ENCODE measurements at regions not wholly inside any gene's neighbourhood (a gene's known extent, or its start where the extent isn't known, plus 50 kb on each side); places are given as distances from the start of the nearest gene placed in this dataset.

DNA sequence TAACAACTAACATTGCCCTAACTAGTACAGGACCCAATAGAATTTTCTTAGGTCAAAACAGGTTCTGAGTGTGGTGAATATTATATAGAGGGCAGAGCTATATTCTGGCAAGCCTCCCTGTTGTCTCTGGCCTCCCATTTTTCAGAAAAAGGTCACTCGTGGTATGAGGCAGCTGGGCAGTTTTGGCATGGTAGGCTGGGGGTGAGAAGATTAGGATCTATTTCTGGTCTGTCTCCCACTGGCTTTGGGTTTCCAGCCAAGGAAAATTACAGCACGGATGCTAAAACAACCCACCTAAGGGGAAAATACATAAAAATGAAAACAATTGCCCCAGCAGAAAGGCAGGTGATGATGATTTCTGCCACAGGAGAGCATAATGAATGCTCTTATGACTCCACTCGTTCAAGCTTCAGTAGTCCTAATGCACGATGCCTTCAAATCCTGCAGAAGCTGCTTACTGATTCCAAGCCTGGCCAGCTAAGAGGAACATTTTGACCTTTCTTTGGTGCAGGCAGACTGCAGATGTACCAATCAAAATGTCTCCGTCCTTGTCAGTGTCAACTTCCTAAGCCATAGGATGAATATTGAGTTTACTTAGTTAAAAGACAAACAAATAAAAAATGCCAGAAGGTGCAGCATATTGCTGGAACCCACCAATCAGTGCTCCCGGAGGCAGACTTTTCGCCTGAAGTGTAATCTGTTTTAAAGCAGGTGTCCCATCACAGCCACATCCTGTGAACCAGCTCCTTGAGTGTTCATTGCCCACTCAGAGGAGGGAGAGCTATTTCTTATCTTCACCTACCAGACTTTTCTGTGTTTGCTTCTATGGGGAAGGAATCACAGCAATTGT lies 435.4 kb downstream of the ZSWIM6 start:
- no peak for ATAC-seq
- 67% methylated on average over 7 of the region's 7 CpGs for WGBS

DNA sequence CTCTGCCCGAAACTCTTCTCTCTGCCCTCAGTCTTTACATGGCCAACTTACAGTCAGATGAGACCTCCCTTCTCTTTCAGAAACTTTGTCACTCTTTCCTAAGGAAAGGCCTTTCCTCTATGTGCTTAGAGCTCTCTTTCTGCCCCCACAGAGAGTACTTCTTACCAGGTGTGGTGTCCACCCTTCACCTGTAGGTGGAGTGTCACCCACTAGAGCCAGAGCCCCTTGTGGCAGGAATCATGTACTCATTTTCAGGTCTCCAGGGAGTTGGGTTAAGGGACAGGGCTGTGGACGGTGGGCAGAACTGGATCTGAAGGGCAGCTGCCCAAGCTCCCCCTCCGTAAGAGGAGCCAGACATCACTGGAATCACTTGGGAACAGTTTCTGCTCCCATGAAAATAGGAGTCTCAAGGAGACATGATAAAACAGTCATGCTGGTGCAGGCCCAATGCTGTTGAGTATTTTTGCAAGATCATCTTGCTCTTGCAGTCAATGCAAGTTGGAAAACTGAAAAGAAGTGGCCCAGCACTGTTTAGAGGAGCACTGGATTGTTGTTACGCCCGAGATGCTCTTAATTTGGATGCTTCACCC lies 436.7 kb downstream of the ZSWIM6 start:
- Histone ChIP-seq H3K4me3 (ENCODE audit: low read length) (no peak overlapping the region), H3K27me3 (ENCODE audit: control insufficient read depth, insufficient read depth) (no peaks in the 10 kb centered on the region), H3K9me3 (ENCODE audit: control insufficient read depth, low read length) (peaks cover 3% of the 10 kb centered on the region), H3K4me1 (ENCODE audit: control insufficient read depth, insufficient read depth, low read length) (no peaks in the 10 kb centered on the region), H3K27ac (ENCODE audit: low read length) (no peak overlapping the region)
- DNase-seq, result no peak
- intact Hi-C loops (cut with DNase I), result no loop called here
- WGBS, result 80% methylated on average over 5 of the region's 5 CpGs
- no peak for ATAC-seq

More for the DNA sequence above, 435.4 kb downstream of the ZSWIM6 start:
- no peak for DNase-seq
- H3K4me3 ChIP-seq (ENCODE audit: low read length), result no peak overlapping the region
- no peaks in the 10 kb centered on the region for H3K27me3 ChIP-seq (ENCODE audit: control insufficient read depth, insufficient read depth)
- peaks cover 3% of the 10 kb centered on the region for H3K9me3 ChIP-seq (ENCODE audit: control insufficient read depth, low read length)
- H3K4me1 ChIP-seq (ENCODE audit: control insufficient read depth, insufficient read depth, low read length), result no peaks in the 10 kb centered on the region
- H3K27ac ChIP-seq (ENCODE audit: low read length), result no peak overlapping the region
- intact Hi-C loops (cut with DNase I), result no loop called here

DNA sequence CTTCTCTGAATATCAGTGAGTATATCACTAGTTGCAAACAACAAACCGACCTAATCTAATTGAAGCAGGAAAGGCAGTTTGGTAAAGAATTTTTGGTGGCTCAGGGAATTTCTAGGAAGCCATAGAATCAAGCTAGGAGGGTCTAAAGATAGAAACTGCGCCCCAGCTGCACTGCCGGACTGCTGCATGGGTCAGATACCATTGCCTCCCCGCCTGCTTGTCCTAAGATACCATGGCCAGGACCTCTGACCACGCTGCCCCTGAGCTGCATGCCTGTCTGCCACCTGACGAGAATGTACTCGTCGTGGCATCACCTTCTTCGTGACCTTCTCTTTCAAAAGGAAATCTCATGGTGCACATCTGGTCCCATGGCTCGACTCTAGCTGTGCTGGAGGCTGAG lies 439.0 kb downstream of the ZSWIM6 start:
- Histone ChIP-seq H3K27me3 (ENCODE audit: control insufficient read depth, insufficient read depth) (peaks cover 1% of the 10 kb centered on the region), H3K4me3 (ENCODE audit: low read length) (no peak overlapping the region), H3K9me3 (ENCODE audit: control insufficient read depth, low read length) (no peaks in the 10 kb centered on the region), H3K27ac (ENCODE audit: low read length) (no peak overlapping the region), H3K4me1 (ENCODE audit: control insufficient read depth, insufficient read depth, low read length) (no peaks in the 10 kb centered on the region)
- WGBS, result 49% methylated on average over 10 of the region's 10 CpGs
- ATAC-seq (no peak), DNase-seq (no peak)
- intact Hi-C loops (cut with DNase I), result no loop called here

DNA sequence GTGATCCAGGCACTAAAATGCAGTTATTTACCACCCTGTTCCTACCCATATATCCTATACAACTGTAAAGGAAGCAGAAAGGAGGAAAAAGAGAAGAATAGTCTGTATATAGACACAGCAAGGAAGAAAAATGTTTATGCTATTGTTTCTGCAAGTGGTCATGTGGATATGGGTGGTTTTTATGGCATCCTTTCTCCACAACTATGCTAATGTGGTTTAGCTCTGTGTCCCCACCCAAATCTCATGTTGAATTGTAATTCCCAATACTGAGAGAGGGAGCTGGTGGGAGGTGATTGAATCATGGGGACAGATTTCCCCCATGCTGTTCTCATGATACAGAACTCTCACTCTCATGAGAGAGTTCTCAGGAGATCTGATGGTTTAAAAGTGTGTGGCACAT lies 439.8 kb downstream of the ZSWIM6 start:
- H3K27me3 ChIP-seq (ENCODE audit: control insufficient read depth, insufficient read depth), result peaks cover 2% of the 10 kb centered on the region
- intact Hi-C loops (cut with DNase I), result no loop called here
- no peak for ATAC-seq

DNA sequence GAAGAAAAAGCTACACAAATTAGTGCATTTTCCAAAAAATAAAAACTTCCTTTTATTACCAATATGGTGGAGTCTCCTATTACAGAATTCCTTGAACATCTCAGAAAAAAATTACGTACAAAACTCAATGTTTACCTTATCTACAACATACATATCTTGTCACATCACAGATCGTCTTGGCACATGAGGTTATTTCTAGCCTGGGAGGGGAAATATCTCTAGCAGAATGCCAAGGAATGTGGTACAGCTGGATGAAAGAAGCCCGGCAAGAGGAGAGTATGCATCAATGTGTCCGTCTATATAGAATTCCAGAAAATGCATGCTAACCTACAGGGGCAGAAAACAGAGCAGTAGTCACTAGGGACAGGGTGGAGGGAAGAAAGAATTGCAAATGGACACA lies 443.8 kb downstream of the ZSWIM6 start:
- 33% methylated on average over 4 of the region's 4 CpGs for WGBS
- DNase-seq, result no peak
- ATAC-seq, result no peak
- intact Hi-C loops (cut with DNase I), result no loop called here
- no peaks in the 10 kb centered on the region for H3K4me1 ChIP-seq (ENCODE audit: control insufficient read depth, insufficient read depth, low read length)
- peaks cover 2% of the 10 kb centered on the region for H3K27me3 ChIP-seq (ENCODE audit: control insufficient read depth, insufficient read depth)
- no peak overlapping the region for H3K27ac ChIP-seq (ENCODE audit: low read length)
- H3K9me3 ChIP-seq (ENCODE audit: control insufficient read depth, low read length), result no peaks in the 10 kb centered on the region
- H3K4me3 ChIP-seq (ENCODE audit: low read length), result no peak overlapping the region

More for the DNA sequence above, 439.8 kb downstream of the ZSWIM6 start:
- DNase-seq, result no peak
- Histone ChIP-seq H3K9me3 (ENCODE audit: control insufficient read depth, low read length) (no peaks in the 10 kb centered on the region), H3K27ac (ENCODE audit: low read length) (no peak overlapping the region), H3K4me1 (ENCODE audit: control insufficient read depth, insufficient read depth, low read length) (no peaks in the 10 kb centered on the region), H3K4me3 (ENCODE audit: low read length) (no peak overlapping the region)

DNA sequence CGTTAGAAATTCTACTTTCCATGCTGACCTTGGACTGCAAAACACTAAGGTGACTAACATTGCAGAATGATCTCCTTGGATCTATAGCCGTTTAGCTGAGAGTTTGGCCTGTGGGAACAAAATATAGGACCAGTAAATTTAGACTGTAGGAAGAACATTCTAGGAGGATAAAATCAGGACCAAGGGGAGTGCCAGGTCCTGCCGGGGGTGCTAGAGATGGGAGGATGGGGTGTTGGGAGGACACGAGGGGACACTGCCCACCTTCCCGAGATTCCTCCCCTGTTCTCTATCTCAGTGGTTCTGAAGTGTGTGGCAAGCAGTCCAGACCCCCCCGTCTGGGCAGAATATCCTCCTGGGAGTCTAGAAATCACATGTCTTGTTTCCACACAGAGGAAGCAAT lies 445.2 kb downstream of the ZSWIM6 start:
- no peak for ATAC-seq
- H3K4me3 ChIP-seq (ENCODE audit: low read length), result no peak overlapping the region
- intact Hi-C loops (cut with DNase I), result no loop called here
- peaks cover 2% of the 10 kb centered on the region for H3K27me3 ChIP-seq (ENCODE audit: control insufficient read depth, insufficient read depth)
- WGBS, result 39% methylated on average over 6 of the region's 6 CpGs
- no peaks in the 10 kb centered on the region for H3K4me1 ChIP-seq (ENCODE audit: control insufficient read depth, insufficient read depth, low read length)
- no peak overlapping the region for H3K27ac ChIP-seq (ENCODE audit: low read length)
- no peaks in the 10 kb centered on the region for H3K9me3 ChIP-seq (ENCODE audit: control insufficient read depth, low read length)
- DNase-seq, result no peak

DNA sequence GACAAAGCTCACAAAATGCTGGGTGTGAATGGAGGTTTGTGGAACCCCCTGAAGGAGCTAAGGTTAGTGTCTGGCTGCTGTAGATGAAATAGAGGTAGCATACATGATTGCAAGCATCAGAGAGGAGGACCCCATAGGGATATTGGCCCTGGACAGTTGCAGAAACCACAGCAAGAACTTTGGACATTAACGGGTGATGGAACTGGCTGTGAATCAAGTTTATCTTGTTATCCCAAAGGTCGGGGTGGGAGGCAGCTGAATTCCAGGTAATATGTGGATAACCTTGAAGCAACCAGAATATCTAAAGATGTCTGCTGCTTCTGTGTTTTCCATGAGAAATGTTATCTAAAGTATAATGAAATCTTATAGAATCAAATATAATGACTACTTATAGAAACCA lies 447.7 kb downstream of the ZSWIM6 start:
- Histone ChIP-seq H3K27me3 (ENCODE audit: control insufficient read depth, insufficient read depth) (peaks cover 2% of the 10 kb centered on the region), H3K9me3 (ENCODE audit: control insufficient read depth, low read length) (no peaks in the 10 kb centered on the region), H3K4me1 (ENCODE audit: control insufficient read depth, insufficient read depth, low read length) (no peaks in the 10 kb centered on the region), H3K27ac (ENCODE audit: low read length) (no peak overlapping the region), H3K4me3 (ENCODE audit: low read length) (no peak overlapping the region)
- WGBS, result 72% methylated on average over 2 of the region's 2 CpGs
- intact Hi-C loops (cut with DNase I), result no loop called here
- DNase-seq (no peak), ATAC-seq (no peak)

DNA sequence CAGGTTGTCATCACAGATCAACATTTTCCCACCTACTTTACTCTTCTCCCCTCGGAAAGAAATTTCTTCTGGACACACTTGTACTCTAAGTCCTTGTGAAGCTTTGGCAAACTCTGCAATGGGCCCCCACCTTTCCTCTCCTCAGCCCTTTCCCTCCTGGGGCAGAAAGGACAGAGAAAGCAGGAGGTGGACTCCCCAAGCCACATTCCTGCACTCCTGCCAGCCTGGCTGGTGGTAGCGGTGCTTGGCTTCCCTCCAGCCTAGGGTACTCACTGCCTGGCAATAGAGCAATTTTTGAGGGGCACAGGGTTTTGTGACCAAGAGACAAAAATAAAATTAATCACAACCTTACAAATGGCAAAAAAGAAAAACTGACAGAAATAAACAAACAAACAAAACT lies 451.4 kb downstream of the ZSWIM6 start:
- ATAC-seq, result no peak
- WGBS, result 61% methylated on average over 2 of the region's 2 CpGs

DNA sequence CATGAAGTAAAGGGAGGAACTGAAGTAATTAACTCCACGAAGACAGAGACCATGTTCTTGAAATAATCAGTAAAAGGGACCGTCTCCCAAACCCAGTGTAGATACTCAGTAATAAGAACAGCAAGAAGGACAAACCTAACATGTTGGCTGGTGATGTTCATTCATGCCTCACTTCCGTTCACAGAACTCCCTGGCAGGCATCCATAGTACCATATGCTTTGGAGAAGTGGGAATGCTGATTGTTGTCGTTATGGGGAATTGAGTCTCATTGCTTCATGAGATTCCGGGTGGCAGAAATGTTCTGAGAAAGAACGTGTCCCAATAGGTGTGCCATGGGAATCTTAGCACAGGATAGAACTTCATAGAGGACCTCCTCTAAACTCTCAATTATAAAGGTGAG lies 452.3 kb downstream of the ZSWIM6 start:
- H3K4me1 ChIP-seq (ENCODE audit: control insufficient read depth, insufficient read depth, low read length), result no peaks in the 10 kb centered on the region
- DNase-seq (no peak), ATAC-seq (no peak)
- intact Hi-C loops (cut with DNase I), result no loop called here
- 58% methylated on average over 6 of the region's 6 CpGs for WGBS
- H3K9me3 ChIP-seq (ENCODE audit: control insufficient read depth, low read length), result no peaks in the 10 kb centered on the region
- H3K27ac ChIP-seq (ENCODE audit: low read length), result no peak overlapping the region
- H3K27me3 ChIP-seq (ENCODE audit: control insufficient read depth, insufficient read depth), result no peaks in the 10 kb centered on the region
- H3K4me3 ChIP-seq (ENCODE audit: low read length), result no peak overlapping the region

More for the DNA sequence above, 451.4 kb downstream of the ZSWIM6 start:
- intact Hi-C loops (cut with DNase I), result no loop called here
- no peaks in the 10 kb centered on the region for H3K9me3 ChIP-seq (ENCODE audit: control insufficient read depth, low read length)
- H3K27me3 ChIP-seq (ENCODE audit: control insufficient read depth, insufficient read depth), result no peaks in the 10 kb centered on the region
- no peak overlapping the region for H3K4me3 ChIP-seq (ENCODE audit: low read length)
- DNase-seq, result no peak
- H3K4me1 ChIP-seq (ENCODE audit: control insufficient read depth, insufficient read depth, low read length), result no peaks in the 10 kb centered on the region
- H3K27ac ChIP-seq (ENCODE audit: low read length), result no peak overlapping the region

DNA sequence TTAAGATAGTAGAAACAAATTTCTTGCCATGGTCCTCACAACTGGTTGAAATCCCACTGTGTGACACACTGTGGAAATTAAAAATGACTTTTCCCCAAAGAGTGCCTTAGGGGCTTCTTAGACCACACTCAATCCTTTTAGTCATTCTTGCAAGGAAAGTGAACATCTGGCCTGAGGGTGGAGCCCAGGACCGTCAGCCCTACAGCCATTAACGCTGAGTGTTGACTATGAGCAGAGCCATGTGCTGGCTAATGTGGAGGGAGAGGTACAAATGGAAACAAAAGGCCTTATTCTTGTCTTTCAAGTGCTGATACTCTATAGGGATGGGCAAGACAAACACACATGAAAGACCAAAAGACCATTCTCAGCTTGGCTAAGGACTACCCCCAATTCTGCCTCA lies 456.5 kb downstream of the ZSWIM6 start:
- intact Hi-C loops (cut with DNase I), result no loop called here
- no peaks in the 10 kb centered on the region for H3K9me3 ChIP-seq (ENCODE audit: control insufficient read depth, low read length)
- 63% methylated on average over 2 of the region's 2 CpGs for WGBS
- ATAC-seq (no peak), DNase-seq (no peak)
- no peaks in the 10 kb centered on the region for H3K4me1 ChIP-seq (ENCODE audit: control insufficient read depth, insufficient read depth, low read length)
- no peak overlapping the region for H3K4me3 ChIP-seq (ENCODE audit: low read length)
- no peaks in the 10 kb centered on the region for H3K27me3 ChIP-seq (ENCODE audit: control insufficient read depth, insufficient read depth)
- no peak overlapping the region for H3K27ac ChIP-seq (ENCODE audit: low read length)

DNA sequence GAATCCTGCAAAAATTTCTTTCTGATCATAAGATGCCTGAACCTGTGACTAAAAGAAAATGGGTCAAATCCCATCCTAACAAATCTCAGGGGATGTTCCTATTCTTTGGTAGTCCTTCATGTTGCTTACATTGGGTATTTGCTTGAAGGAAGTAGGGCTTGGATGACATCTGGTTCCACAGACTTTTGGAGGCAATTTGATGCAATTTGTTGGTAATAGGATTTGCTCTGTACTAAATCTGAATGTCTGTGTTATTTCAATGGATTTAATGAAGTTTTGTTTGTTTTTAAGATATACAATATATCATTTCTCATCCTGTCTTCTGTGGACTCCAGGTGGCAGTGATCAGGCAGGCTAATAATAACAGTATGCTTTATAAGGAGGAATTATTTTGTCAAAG lies 457.9 kb downstream of the ZSWIM6 start:
- intact Hi-C loops (cut with DNase I), result no loop called here
- DNase-seq (no peak), ATAC-seq (no peak)

More for the DNA sequence above, 457.9 kb downstream of the ZSWIM6 start:
- no peaks in the 10 kb centered on the region for H3K27me3 ChIP-seq (ENCODE audit: control insufficient read depth, insufficient read depth)
- H3K27ac ChIP-seq (ENCODE audit: low read length), result no peak overlapping the region
- H3K9me3 ChIP-seq (ENCODE audit: control insufficient read depth, low read length), result no peaks in the 10 kb centered on the region
- no peaks in the 10 kb centered on the region for H3K4me1 ChIP-seq (ENCODE audit: control insufficient read depth, insufficient read depth, low read length)
- no peak overlapping the region for H3K4me3 ChIP-seq (ENCODE audit: low read length)

Measured in right cardiac atrium (tissue), 5 donors.